Neuronal stem cell (in vitro differentiated cells): ENCODE measurements at regions not wholly inside any gene's neighbourhood (a gene's known extent, or its start where the extent isn't known, plus 50 kb on each side); places are given as distances from the start of the nearest gene placed in this dataset.

Source experiments
- DNase-seq: peaks from one replicate; pipeline ENCODE4 v3.0.0-alpha.2; 2013; ENCODE audit warnings: low spot score
- H2AFZ ChIP-seq: one replicate; pipeline ENCODE4 v1.6.1; 2013; ENCODE audit warnings: mild to moderate bottlenecking, low read length, inconsistent platforms
- H2AK5ac ChIP-seq: 2 replicates; pipeline ENCODE4 v1.6.1; 2013; ENCODE audit warnings: low read depth, mild to moderate bottlenecking, inconsistent platforms, low read length, moderate library complexity, mixed read lengths
- H2BK120ac ChIP-seq: 2 replicates; pipeline ENCODE4 v1.6.1; 2013; ENCODE audit warnings: low read depth, mild to moderate bottlenecking, inconsistent platforms, low read length, moderate library complexity, mixed read lengths
- H2BK12ac ChIP-seq: one replicate; pipeline ENCODE4 v1.6.1; 2013; ENCODE audit warnings: low read length, inconsistent platforms
- H2BK15ac ChIP-seq: 2 replicates; pipeline ENCODE4 v1.6.1; 2013; ENCODE audit warnings: mild to moderate bottlenecking, low read length, inconsistent platforms, mixed read lengths
- H2BK5ac ChIP-seq: one replicate; pipeline ENCODE4 v1.6.1; 2013; ENCODE audit warnings: inconsistent platforms, mild to moderate bottlenecking, low read length, moderate library complexity
- H3K14ac ChIP-seq: one replicate; pipeline ENCODE4 v1.6.1; 2013; ENCODE audit warnings: low read length, inconsistent platforms
- H3K18ac ChIP-seq: 2 replicates; pipeline ENCODE4 v1.6.1; 2013; ENCODE audit warnings: low read length, inconsistent platforms
- H3K23ac ChIP-seq: 2 replicates; pipeline ENCODE4 v1.6.1; 2013; ENCODE audit warnings: low read depth, mild to moderate bottlenecking, mixed read lengths, low read length, inconsistent platforms; ENCODE audit not compliant: poor library complexity
- H3K27ac ChIP-seq: replicated peaks from 3 replicates; pipeline ENCODE4 v1.5.1; 2013; ENCODE audit warnings: low read length, inconsistent platforms
- H3K27me3 ChIP-seq, 3 experiments: 2 replicates each; pipeline ENCODE4 v1.6.1; 2013; ENCODE audit warnings: low read length in 3 of 3, mild to moderate bottlenecking in 2 of 3, inconsistent platforms in 1 of 3, low read depth in 1 of 3, mixed read lengths in 1 of 3, moderate library complexity in 1 of 3; ENCODE audit not compliant: control insufficient read depth in 3 of 3, insufficient read depth in 3 of 3
- H3K36me3 ChIP-seq, 2 donors: replicated peaks in 1 of 2; 2 replicates each; pipeline ENCODE4 v1.6.1; 2013; ENCODE audit warnings: low read length in 2 of 2; ENCODE audit not compliant: control insufficient read depth in 2 of 2, insufficient read depth in 2 of 2
- H3K4ac ChIP-seq: 2 replicates; pipeline ENCODE4 v1.6.1; 2013; ENCODE audit warnings: inconsistent platforms, mild to moderate bottlenecking, low read length, moderate library complexity
- H3K4me1 ChIP-seq, 2 donors: 1 replicate in 1 of 2; 2 replicates in 1 of 2; pipeline ENCODE4 v1.6.1; 2013; ENCODE audit warnings: low read length in 2 of 2, low read depth in 1 of 2; ENCODE audit not compliant: control insufficient read depth in 2 of 2, insufficient read depth in 1 of 2
- H3K4me2 ChIP-seq: one replicate; pipeline ENCODE4 v1.6.1; 2013; ENCODE audit warnings: mild to moderate bottlenecking, low read length, inconsistent platforms; ENCODE audit not compliant: insufficient read depth, poor library complexity, severe bottlenecking
- H3K4me3 ChIP-seq, 2 donors: 2 replicates each; pipeline ENCODE4 v1.5.1; 2013; ENCODE audit warnings: low read length in 2 of 2, mild to moderate bottlenecking in 2 of 2, inconsistent platforms in 1 of 2, moderate library complexity in 1 of 2
- H3K79me1 ChIP-seq: one replicate; pipeline ENCODE4 v1.6.1; 2013; ENCODE audit warnings: low read depth, mild to moderate bottlenecking, inconsistent platforms, low read length, moderate library complexity
- H3K9ac ChIP-seq: one replicate; pipeline ENCODE4 v1.6.1; 2013; ENCODE audit warnings: mild to moderate bottlenecking, low read depth, low read length, inconsistent platforms; ENCODE audit not compliant: poor library complexity
- H3K9me3 ChIP-seq, 2 donors: replicated peaks in 1 of 2; 2 replicates each; pipeline versions ENCODE3 to v1.6.1; 2013; ENCODE audit warnings: low read length in 2 of 2, mild to moderate bottlenecking in 2 of 2, inconsistent platforms in 1 of 2, low read depth in 1 of 2, mixed read lengths in 1 of 2, moderate library complexity in 1 of 2; ENCODE audit not compliant: control insufficient read depth in 2 of 2, insufficient read depth in 1 of 2
- H4K8ac ChIP-seq: one replicate; pipeline ENCODE4 v1.6.1; 2013; ENCODE audit warnings: low read depth, mild to moderate bottlenecking, inconsistent platforms, low read length, moderate library complexity
- H4K91ac ChIP-seq: one replicate; pipeline ENCODE4 v1.6.1; 2013; ENCODE audit warnings: low read length, low read depth, mild to moderate bottlenecking, inconsistent platforms; ENCODE audit not compliant: poor library complexity
- WGBS, 2 donors: extraction: QIAGEN DNeasy Blood & Tissue Kit; methylation state at CpG; one replicate each; pipeline ENCODE4 v1.1.7; 2013; ENCODE audit warnings: missing lambda C conversion rate in 2 of 2, mixed read lengths in 1 of 2; ENCODE audit not compliant: insufficient read length in 2 of 2, insufficient replicate concordance in 1 of 2; ENCODE audit errors: extremely low coverage in 2 of 2; 5-methylcytosine and 5-hydroxymethylcytosine counted together

DNA sequence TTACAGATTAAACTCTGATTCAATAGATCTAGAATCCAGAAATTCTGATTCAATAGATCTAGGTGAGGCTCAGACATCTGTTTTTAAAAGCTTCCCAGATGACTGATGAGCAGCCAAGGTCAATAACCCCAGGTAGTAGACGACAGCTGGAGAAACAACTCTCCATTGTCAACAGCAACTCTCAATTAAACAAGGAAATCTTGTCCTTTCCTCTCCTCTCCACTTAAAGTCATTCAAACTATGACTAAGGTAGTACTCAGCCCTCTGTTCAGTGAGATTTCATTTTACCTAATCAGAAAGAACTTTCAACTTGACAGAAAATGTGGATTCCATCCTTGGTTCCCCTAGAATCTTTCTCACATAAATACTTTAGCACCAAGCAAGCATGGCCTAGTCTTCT lies 94.6 kb upstream of the SCG2 start:
- Histone ChIP-seq H3K27me3 (no peaks in the 10 kb centered on the region), H3K27ac (no peak overlapping the region), H4K8ac (no peak overlapping the region), H2BK5ac (no peak overlapping the region), H3K18ac (no peak overlapping the region), H4K91ac (no peak overlapping the region), H3K9ac (no peak overlapping the region), H2BK15ac (no peak overlapping the region), H2BK12ac (no peak overlapping the region), H3K4me3 (no peak overlapping the region), H3K79me1 (no peaks in the 10 kb centered on the region), H3K36me3 (no peaks in the 10 kb centered on the region), H3K4me2 (no peak overlapping the region), H3K23ac (no peak overlapping the region), H2AK5ac (no peak overlapping the region), H2AFZ (no peak overlapping the region), H3K14ac (no peak overlapping the region), H3K9me3 (no peaks in the 10 kb centered on the region), H2BK120ac (no peak overlapping the region), H3K4ac (no peak overlapping the region), H3K4me1 (no peaks in the 10 kb centered on the region)
- WGBS, 2 donors: no CpG with 5 or more reads among the region's 1 CpG
- no peak for DNase-seq

DNA sequence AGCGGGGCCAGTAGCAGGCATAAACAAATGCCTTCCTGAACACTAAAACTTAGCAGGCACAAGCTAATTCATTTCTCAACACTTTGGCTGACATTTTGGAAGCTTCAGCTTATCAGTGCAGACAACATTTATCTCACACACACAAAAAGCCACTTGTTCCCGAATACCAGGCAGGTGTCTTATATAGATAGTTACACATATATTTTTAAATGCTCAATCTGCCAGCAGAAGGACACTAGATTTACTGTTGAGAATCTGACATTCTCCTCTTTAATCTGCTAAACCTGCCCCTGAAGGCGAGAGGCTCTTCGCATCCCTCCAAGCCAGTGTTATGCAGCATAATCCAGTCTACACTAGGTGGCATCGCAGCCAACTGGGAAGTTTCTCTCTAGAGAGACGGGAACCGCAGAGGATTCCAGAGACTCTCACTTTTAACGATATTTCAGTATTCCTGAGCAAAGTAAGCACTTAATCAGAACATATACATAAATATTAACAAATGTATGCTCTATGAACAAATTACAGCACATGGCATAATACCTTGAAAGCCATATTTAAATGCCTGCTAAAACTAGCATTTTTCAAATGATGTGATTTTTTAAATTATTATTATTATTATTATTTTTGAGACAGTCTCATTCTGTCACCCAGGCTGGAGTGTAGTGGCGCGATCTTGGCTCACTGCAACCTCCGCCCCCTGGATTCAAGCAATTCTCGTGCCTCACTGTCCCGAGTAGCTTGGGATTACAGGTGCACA lies 90.2 kb upstream of the SCG2 start:
- no peak overlapping the region for H2AK5ac ChIP-seq
- H3K9ac ChIP-seq: no peak overlapping the region
- no peaks in the 10 kb centered on the region for H3K27me3 ChIP-seq
- no peak overlapping the region for H3K4me3 ChIP-seq
- no peak overlapping the region for H3K23ac ChIP-seq
- no peaks in the 10 kb centered on the region for H3K4me1 ChIP-seq
- no peak overlapping the region for H3K4me2 ChIP-seq
- no peak overlapping the region for H3K4ac ChIP-seq
- WGBS, 2 donors: no CpG with 5 or more reads among the region's 13 CpGs
- no peak overlapping the region for H4K8ac ChIP-seq
- no peak overlapping the region for H3K27ac ChIP-seq
- peak overlapping the region; percentile 60 for H2AFZ ChIP-seq
- H3K9me3 ChIP-seq: no peaks in the 10 kb centered on the region
- peak; percentile 15 for DNase-seq
- H3K79me1 ChIP-seq: no peaks in the 10 kb centered on the region
- H2BK12ac ChIP-seq: no peak overlapping the region
- no peak overlapping the region for H2BK15ac ChIP-seq
- no peak overlapping the region for H3K18ac ChIP-seq
- H2BK120ac ChIP-seq: no peak overlapping the region
- H4K91ac ChIP-seq: no peak overlapping the region
- no peaks in the 10 kb centered on the region for H3K36me3 ChIP-seq
- H2BK5ac ChIP-seq: no peak overlapping the region
- no peak overlapping the region for H3K14ac ChIP-seq

DNA sequence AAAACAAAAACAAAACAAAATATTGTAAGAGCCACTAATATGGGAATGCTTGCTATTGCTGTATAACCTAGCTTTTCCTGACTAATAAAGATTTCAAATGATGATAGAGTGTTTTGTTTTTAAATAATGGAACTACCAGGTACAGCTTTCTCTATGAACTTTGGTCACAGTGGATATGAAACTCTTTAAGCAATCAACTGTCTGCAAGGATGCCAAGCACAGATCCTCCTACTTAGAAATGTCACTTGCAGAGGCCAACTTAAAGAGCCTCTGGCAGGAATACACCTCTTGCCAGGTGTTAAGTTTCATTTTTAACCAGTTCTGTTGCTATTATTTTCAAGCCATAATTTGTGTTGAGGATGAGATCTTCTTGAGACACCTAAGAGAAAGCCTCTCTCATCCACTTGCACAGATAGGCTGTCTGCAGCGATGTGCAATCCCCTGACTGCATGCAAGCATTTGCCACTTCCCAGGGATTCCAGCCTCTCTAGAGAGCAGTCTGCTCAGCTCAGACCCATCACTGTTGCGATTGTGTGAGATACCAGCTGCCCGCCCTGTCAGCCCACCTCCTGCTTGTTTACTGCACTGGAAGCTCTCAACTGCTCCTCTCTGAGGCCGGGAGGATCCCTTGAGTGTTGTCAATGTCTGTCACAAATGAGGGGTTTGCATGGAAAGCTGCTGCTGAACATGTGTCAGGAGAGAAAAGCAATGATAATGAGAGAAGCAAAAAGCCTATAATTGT lies 86.1 kb upstream of the SCG2 start:
- Histone ChIP-seq H3K14ac (no peak overlapping the region), H3K9ac (no peak overlapping the region), H3K4me2 (no peak overlapping the region), H3K27ac (no peak overlapping the region), H4K91ac (no peak overlapping the region), H2BK5ac (no peak overlapping the region), H4K8ac (no peak overlapping the region), H3K27me3 (no peaks in the 10 kb centered on the region), H2AK5ac (no peak overlapping the region), H3K4me3 (no peak overlapping the region), H3K79me1 (no peaks in the 10 kb centered on the region), H2BK120ac (no peak overlapping the region), H2AFZ (peak overlapping the region; percentile 39), H2BK12ac (no peak overlapping the region), H3K23ac (no peak overlapping the region), H3K36me3 (no peaks in the 10 kb centered on the region), H2BK15ac (no peak overlapping the region), H3K4me1 (no peaks in the 10 kb centered on the region), H3K4ac (no peak overlapping the region), H3K18ac (no peak overlapping the region), H3K9me3 (no peaks in the 10 kb centered on the region)
- peak; percentile 3 for DNase-seq
- WGBS, 2 donors: no CpG with 5 or more reads among the region's 4 CpGs

DNA sequence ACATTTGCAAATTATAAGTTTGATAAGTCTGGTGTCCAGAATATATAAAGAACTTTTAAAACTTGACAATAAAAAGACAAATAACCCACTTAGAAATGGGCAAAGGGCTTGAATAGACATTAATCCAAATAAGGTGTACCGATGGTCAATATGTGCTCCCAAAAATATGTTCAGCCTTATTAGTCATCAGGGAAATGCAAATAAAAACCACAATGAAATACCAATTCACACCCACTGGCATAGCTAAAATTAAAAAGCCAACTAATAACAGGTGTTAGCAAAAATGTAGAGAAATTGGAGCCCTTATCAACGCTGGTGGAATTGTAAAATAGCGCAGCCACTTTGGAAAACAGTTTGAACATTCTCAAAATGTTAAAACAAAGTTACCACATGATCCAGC lies 79.0 kb upstream of the SCG2 start:
- Histone ChIP-seq H3K23ac (no peak overlapping the region), H2BK12ac (no peak overlapping the region), H3K9ac (no peak overlapping the region), H3K4ac (no peak overlapping the region), H2BK15ac (no peak overlapping the region), H2AFZ (no peak overlapping the region), H3K79me1 (no peaks in the 10 kb centered on the region), H4K8ac (no peak overlapping the region), H3K4me2 (no peak overlapping the region), H3K27me3 (no peaks in the 10 kb centered on the region), H2BK5ac (no peak overlapping the region), H3K14ac (no peak overlapping the region), H3K4me3 (no peak overlapping the region), H3K4me1 (no peaks in the 10 kb centered on the region), H2AK5ac (no peak overlapping the region), H3K18ac (no peak overlapping the region), H4K91ac (no peak overlapping the region), H3K36me3 (no peaks in the 10 kb centered on the region), H2BK120ac (no peak overlapping the region), H3K9me3 (no peaks in the 10 kb centered on the region), H3K27ac (no peak overlapping the region)
- no CpG with 5 or more reads among the region's 3 CpGs for WGBS, 2 donors
- DNase-seq: no peak
